IMR-90 (cell line): ENCODE measurements at regions not wholly inside any gene's neighbourhood (a gene's known extent, or its start where the extent isn't known, plus 50 kb on each side); places are given as distances from the start of the nearest gene placed in this dataset.

Experiments
- POLR2A ChIP-seq: IDR thresholded peaks from 2 replicates; pipeline ENCODE4 v1.6.1; 2012; ENCODE audit warnings: mild to moderate bottlenecking, low read depth, low read length
- RAD21 ChIP-seq: IDR thresholded peaks from 2 replicates; pipeline ENCODE4 v1.6.1; 2012; ENCODE audit warnings: low read length, improper control_type of control experiment

GRCh38 chr22:45107671-45108070, 56.1 kb upstream of the NUP50 start:
- TF ChIP-seq RAD21 (no peak), POLR2A (no peak)
